GM19025 (cell line): ENCODE measurements at regions not wholly inside any gene's neighbourhood (a gene's known extent, or its start where the extent isn't known, plus 50 kb on each side); places are given as distances from the start of the nearest gene placed in this dataset.
"Not testable (repeated sequence)": the region's sequence is repeated elsewhere in the genome, so short reads cannot be mapped to it uniquely, and the experiment has no call there.

ENCODE experiments used
- ATAC-seq: cut with Tn5 transposase; IDR thresholded peaks from one replicate; pipeline ENCODE4 v1.9.1; 2021; ENCODE audit warnings: mild to moderate bottlenecking, low read depth, moderate library complexity; ENCODE audit not compliant: unreplicated experiment

DNA sequence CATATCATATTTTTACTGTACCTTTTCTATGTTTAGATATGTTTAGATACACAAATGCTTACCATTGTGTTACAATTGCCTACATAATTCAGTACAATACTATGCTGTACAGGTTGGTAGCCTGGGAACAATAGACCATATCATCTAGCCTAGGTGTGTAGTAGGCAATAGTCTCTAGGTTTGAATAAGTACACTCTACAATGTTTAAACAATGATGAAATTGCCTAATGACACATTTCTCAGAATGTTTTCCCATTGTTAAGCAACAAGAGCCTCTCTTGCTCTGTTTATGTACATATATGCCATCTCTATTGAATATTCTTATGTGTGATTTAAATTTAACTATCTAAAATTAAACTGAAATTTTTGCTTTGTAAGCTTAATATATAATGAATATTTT is 209.6 kb upstream of the ST8SIA4 start:
- no peak for ATAC-seq

DNA sequence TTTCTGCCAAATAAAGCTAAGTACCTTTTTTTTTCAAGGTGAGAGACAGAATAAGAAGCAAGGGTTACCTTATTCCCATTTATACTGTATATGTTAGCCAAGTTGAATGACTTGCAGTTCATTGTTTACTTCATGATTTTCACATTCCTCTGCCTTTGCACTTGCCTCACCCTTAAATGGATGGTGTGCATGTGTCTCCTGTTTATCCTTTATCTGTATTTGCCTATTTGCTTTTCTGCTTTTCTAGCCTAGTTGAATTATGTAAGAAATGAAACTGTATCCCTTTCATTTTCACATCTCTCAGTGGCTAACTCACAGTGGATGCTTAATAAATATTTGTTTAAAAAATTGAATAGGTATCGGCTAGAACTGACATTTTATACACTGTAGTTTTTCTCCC is 200.8 kb upstream of the ST8SIA4 start:
- no peak for ATAC-seq

DNA sequence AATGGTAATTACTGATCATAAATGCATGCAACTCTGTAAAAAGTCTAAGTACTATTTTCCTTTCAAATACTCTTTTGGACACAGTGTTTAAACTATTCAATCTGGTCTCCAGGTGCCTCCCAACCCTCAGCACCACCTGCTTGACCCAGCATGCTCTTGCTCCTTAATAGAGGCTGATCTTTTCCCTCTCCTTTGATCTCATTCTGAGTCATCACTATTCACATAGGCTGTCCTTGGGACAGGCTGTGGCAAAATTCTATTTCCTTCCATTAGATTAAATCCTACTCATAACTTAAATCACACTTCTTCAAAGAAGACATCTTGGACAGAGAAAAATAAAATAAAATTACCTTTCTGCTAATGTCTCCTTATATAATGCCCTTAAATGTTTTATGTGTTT is 199.4 kb upstream of the ST8SIA4 start:
- no peak for ATAC-seq

DNA sequence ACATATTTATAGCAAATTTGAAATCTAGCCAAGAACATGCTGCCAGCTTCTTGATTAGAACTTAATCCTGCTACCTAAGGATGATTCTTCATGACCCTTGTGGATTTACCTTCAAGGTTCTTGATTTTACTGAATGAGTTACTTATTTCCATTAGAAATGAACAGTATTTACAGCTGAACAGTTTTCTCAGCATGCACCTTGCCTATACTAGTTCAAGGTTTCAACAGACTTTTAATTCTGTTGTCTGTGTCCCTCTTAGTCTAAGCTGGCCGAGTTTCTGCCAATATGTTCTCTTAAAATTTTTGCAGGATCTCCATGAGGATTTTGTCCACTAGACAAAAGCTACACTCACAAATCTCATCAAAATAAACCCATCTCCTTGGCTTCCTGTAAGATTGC is 188.8 kb upstream of the ST8SIA4 start:
- no peak for ATAC-seq

DNA sequence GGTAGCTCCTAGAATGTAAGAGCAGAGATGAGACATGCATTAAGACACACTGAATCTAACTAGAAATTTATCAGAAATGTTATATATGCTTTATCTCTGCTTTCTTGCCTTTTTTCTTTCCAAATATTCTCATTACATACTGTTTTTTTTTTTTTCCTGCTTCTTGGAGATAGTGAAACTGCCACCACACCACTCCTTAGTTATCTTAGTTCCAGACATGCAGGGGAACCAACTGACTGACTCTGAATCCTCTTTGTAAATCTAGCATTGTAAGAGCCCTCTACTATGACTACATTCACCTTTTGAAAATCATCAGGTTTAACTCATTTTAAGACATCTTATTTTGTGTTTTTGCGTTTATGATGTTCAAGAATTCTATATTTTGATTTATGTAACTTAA is 181.3 kb upstream of the ST8SIA4 start:
- no peak for ATAC-seq

DNA sequence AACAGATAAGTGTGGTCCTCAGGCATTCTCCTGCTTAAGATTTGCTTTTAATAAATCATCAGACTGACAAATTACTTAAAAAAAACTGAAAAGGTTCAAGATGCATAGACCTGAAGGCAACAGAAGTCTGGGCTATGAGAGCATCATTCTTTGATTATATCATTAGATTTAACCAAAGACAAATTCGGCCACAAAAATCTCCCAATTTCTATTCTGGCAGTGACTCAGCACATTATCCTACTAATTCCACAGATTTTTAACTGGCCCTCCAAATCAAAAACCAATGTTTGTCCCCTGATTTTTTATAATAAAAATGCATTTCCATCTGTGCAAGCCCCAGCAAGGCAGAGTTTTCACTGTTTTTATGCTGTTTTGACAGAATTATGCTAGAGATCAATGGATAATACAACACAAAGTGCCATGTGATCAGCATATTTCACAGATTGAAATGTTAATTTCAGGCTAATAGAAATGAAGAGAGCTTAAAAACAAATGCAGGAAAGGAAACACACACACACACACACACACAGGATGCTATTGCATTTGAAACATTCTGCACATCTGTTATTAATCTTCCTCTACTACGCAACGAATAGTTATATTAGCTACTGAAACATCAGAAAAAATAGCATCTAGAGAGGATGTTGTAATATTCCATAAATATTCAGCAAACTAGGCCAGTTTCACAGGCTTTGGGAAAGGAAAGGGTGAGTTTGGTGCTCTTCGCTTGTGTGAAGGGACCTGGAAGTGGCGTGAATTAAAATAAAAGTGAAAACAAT is 177.6 kb upstream of the ST8SIA4 start:
- no peak for ATAC-seq

DNA sequence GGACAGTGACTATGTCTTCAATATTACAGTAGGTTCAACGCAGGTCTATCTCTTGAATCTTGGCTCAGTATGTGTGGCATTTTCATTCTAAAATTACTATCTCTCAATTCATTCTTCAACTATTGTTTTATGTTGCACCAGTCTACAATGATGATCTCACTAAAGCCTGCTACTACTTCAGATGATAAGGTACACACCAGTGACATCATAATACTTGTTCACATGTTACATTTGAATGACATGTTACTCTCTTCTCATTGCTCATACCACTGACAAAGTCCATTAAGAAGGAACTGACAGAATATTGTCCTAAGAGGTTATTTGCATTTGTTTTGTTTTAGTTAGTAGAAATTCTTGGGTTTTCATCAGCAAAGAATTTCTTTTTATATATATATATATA is 165.2 kb upstream of the ST8SIA4 start:
- no peak for ATAC-seq

DNA sequence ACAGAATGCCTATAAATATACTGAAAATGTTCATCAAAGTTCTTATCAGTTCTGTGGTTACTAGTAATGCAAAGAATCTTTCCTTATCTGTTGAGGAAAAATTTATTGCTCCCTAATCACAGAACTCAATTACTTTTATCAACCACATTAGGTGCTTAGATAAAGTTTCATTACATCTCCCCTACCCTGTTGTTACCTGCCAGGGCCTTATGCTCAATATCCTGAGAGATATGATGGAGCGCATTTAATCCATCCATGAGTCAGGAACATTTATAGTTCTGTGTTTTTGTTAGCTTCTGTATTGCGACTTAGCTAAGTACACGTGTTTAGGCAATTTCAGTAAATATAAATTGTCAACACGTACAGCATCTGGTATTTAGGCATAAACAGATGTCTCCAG is 164.3 kb upstream of the ST8SIA4 start:
- ATAC-seq, result no peak

DNA sequence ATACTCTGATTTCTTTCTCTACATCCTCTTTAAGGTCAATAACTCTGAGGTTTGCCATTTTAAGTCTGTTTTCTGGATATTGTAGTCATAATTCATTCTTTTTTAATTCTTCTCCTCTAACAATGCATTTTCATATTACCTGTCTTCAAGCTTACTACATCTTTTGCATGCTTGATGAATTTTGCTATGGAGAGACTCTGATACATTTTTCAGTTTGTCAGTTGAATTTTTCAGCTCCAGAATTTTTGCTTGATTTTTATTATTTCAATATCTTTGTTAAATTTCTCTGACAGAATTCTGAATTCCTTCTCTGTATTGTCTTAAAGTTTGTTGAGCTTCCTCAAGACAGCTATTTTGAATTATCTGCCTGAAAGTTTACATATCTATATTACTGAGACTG is 159.8 kb upstream of the ST8SIA4 start:
- no peak for ATAC-seq

DNA sequence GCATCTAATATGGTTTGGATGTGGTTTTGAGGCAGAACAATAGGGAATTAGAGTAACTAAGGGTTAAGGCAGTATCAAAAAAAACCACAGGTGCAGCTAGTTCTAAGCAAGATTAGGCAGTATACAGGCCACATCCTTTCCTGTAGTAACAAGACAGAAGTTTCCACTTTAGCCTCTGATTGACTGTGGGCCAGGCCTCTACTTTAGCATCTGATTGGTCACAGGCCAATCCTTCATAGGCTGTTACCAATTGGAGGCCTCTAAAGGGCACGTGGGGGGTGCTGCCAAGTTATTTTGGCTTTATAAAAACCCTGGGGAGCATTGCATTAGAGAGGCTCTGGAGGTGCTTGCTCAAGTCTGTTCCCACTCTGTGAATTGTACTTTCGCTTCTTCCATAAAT is 144.1 kb upstream of the ST8SIA4 start:
- no peak for ATAC-seq

DNA sequence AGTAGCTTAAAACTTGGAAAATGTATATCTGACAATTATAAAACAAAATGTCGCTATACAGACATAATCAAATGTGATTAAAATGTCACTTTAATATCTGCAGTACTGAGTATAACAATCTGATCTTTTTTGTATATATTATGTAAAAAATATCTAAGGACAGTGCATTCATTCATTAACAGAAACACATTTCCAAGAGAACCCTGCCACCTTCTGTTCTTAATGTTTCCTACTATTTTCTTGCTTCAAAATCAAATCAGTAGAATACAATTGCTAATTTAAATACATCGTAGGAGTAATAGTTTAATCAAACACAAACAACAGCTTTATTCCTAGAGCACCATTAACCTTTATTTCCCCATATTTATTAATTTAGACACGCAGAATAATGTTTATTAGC is 142.6 kb upstream of the ST8SIA4 start:
- no peak for ATAC-seq

DNA sequence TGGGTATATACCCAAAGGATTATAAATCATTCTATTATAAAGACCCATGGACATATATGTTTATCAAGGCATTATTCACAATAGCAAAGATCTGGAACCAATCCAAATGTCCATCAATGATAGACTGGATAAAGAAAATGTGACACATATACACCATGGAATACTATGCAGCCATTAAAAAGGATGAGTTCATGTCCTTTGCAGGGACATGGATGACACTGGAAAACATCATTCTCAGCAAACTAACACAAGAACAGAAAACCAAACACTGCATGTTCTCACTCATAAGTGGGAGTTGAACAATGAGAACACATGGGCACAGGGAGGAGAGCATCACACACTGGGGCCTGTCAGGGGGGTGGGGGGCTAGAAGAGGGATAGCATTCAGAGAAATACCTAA is 136.9 kb upstream of the ST8SIA4 start:
- not testable (repeated sequence) for ATAC-seq

DNA sequence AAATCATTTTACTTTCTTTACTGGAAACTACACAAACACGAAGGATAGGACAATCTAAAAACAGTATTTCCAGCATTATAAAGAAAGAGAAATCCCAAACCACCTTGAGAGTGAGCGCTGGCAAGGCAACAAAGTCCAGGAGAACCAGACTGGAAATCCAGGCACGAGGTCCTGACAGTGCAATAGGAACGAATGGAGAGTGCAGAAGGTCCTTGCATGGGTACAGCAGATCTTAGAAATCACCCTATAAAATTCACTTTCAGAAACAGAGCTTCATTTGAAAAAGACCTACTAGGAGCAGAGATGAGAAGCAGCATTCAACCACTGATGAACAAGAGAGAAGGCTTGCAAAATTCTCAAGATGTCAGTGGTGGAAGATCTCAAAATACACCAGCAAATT is 133.7 kb upstream of the ST8SIA4 start:
- ATAC-seq, result no peak

DNA sequence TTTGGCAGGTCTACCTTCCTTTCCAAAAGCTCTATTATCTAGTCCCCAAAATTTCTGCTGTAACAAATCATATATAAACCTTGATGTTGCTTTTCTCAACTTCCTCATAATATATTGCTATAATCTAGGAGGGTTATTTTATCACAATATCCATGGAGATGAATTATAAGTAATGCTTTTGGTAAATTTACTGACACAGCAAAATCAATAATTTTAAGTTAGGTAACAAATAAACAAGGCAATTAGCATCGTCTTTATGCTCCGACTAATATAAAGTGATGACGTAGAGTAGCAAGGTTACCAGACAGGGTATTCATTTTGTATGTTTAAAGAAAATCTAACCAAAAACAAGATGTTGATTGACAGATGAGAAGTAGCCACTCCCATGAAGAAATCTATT is 132.3 kb upstream of the ST8SIA4 start:
- ATAC-seq, result no peak

DNA sequence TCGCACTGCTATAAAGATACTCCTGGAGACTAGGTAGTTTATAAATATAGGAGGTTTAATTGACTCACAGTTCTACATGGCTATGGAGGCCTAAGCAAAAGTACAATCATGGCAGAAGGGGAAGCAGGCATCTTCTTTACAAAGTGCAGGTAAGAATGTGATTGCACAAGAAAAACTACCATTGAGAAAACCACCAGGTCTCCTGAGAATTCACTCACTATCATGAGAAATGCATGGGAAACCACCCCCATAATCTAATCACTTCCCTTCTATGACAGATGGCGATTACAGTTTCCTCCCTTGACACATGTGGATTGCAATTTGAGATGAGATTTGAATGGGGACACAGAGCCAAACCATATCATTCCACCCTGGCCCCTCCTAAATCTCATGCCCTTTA is 121.2 kb upstream of the ST8SIA4 start:
- no peak for ATAC-seq

DNA sequence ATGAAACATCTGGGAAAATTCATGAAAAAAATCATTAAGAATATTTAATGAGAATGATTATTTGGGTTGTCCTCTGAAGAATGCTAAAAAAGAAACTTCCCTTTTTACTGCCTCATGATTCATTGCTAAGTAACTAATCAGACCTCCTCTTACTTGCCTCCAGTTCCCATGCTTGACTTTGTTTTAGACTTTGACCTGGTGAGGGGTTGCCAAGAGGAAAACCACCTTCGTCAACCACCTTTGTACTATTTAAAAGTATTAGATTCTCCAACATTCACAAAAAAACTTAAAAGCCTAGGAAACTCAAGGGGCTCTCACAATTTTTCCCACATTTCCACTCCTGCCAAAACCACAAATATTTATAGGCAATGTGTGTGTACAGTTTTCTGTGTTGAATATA is 115.2 kb upstream of the ST8SIA4 start:
- no peak for ATAC-seq

DNA sequence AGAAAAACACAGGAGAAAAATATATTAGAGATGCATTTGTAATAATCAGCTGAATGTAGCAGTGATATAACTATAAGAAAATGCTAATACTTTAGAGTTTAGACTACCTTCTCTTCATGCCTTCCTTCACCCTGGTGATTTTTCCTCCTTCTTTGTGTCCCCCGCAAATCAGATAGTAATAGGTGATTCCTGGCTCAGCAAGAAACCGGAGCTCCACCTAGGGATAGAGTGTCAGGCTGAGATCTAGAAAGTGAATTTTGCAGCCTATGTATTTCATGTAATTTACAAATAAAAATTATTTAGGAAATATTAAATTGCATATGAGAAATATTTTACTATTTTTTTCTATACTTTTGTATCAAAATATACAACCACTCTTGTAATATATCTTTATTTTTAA is 109.8 kb upstream of the ST8SIA4 start:
- ATAC-seq, result no peak

DNA sequence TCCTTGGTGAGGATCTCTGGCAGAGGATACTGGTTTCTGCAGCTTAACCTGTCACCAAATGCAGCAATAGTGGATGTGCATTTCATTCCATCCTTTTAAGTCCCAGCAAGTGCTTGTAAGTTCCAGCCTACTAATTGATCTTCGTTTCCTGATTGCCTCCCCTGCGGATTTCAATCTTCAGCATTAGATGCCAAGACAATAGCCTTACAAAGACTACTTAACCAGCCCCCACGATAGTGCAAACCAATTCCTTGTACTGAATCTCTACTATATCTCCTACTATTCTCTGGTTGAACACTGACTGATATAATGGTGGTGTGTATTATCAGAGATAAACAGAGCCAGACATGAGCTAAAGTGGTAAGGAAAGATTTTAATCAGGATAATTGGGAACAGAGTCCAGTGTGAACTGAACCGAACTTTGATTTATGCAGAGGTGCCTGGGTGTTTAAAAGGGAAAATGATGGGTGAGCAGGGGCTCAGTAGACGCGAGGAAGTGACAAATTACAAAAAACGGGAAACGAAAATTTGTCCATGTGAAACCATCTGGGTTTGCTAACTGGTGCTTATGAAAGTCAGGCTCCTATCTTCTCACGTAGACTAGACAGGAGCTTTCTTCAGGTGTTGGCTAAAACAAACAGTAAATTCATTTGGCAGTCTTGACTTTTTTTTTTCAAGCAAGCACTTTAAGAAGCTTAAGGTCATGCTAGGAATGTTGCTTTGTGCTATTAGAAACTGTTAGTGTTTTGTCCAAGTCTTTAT is 106.9 kb upstream of the ST8SIA4 start:
- no peak for ATAC-seq

DNA sequence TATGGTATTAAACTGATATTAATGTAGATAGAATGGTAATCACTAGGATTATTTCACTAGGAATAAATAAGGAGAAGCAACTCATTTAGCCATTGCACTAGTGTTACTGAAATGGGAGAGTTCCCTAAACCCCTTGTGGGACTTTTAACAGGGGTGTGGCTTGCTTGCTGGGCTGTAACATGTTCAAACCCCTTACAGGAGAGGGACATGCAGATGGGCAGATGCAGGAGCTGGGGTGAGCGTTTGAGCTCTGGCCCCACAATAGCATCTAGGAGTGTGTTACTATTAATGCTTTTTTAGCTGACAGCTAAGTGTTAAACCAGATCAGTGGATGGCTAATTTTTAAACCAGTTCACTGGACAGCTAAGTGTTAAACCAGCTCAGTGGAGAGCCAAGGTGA is 89.3 kb upstream of the ST8SIA4 start:
- ATAC-seq, result no peak

DNA sequence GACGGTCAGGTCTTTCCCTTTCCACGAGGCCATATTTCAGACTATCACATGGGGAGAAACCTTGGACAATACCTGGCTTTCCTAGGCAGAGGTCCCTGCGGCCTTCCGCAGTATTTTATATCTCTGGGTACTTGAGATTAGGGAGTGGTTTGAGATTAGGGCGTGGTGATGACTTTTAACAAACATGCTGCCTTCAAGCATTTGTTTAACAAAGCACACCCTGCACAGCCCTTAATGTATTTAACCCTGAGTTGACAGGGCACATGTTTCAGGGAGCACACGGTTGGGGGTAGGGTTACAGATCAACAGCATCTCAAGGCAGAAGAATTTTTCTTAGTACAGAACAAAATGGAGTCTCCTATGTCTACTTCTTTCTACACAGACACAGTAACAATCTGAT is 80.5 kb upstream of the ST8SIA4 start:
- ATAC-seq, result not testable (repeated sequence)

DNA sequence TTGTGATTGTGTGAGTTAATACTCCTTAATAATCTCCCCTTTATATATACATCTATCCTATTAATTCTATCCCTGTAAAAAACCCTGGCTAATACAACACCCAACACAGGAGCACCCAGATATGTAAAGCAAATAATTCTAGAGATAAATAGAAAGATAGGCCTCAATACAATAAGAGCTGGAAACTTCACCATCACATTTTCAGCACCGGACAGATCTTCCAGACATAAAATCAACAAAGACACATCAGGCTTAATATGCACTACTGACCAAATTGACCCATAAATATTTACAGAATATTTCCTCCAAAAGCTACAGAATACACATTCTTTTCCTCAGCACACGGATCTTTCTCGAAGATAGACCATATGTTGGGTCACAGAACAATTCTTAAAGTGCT is 71.0 kb upstream of the ST8SIA4 start:
- no peak for ATAC-seq

DNA sequence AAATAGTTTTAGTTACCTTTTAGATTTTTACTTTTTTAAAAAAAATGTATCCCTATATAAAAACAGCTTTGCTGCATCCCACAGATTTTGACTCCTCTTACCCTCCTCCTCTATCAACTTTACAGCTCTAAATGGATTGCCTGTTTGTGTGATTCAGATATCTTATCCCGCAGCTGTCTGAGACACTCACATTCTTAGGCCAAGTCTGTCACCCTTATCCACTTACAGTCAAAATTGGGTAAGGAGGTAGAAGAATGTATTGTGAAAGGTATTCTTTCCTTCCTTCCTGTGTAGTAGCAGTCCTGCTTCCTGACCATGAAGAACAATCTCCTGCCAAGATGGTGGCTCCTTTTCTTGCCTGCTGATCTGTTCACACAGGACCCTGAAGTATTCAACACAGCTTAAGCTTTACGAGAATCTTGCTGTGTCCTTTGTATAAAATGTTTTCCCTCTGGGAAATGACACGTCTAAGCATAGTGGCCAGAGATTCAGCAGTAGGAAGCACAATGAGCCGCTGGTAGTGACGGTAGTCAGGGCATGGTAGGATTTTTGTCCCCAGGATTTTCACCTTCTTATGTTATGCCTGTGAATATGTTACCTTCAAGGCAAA is 67.7 kb upstream of the ST8SIA4 start:
- no peak for ATAC-seq
